ENCODE measurements at regions not wholly inside any gene's neighbourhood (a gene's known extent, or its start where the extent isn't known, plus 50 kb on each side); places are given as distances from the start of the nearest gene placed in this dataset.

GRCh38 chr2:146608490-146608889 lies 1236.3 kb upstream of the ACVR2A start:
- DNase-seq (ENCODE audit: low read depth in 2 of 2), result no peak

GRCh38 chr2:146604521-146604920 lies 1240.3 kb upstream of the ACVR2A start:
- no peaks in the 10 kb centered on the region for H3K27me3 ChIP-seq (ENCODE audit: control insufficient read depth, insufficient read depth, low read length)
- TF ChIP-seq, protein P1, sequence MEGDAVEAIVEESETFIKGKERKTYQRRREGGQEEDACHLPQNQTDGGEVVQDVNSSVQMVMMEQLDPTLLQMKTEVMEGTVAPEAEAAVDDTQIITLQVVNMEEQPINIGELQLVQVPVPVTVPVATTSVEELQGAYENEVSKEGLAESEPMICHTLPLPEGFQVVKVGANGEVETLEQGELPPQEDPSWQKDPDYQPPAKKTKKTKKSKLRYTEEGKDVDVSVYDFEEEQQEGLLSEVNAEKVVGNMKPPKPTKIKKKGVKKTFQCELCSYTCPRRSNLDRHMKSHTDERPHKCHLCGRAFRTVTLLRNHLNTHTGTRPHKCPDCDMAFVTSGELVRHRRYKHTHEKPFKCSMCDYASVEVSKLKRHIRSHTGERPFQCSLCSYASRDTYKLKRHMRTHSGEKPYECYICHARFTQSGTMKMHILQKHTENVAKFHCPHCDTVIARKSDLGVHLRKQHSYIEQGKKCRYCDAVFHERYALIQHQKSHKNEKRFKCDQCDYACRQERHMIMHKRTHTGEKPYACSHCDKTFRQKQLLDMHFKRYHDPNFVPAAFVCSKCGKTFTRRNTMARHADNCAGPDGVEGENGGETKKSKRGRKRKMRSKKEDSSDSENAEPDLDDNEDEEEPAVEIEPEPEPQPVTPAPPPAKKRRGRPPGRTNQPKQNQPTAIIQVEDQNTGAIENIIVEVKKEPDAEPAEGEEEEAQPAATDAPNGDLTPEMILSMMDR (conservative IDR thresholded peaks at IDR 0.05 in 1 of 2, IDR thresholded peaks at IDR 0.05 in 1 of 2; ENCODE audit: low read depth in 1 of 2, low read length in 2 of 2), result no peak
- TF ChIP-seq EZH2 (IDR thresholded peaks at IDR 0.05; ENCODE audit: low read length, missing control alignments), result no peak

More at GRCh38 chr2:146608490-146608889, 1236.3 kb upstream of the ACVR2A start:
- Histone ChIP-seq H2AFZ (ENCODE audit: low read length) (no peak overlapping the region), H3K4me3 (replicated peaks in 1 of 4; ENCODE audit: control extremely low read depth in 1 of 4, insufficient read depth in 1 of 4, low read depth in 3 of 4, low read length in 4 of 4) (no peak overlapping the region), H3K27me3 (ENCODE audit: control insufficient read depth, insufficient read depth, low read length) (no peaks in the 10 kb centered on the region), H3K36me3 (ENCODE audit: control insufficient read depth, insufficient read depth, low read length) (no peaks in the 10 kb centered on the region), H3K4me2 (ENCODE audit: extremely low read depth, insufficient read depth, low read length) (no peak overlapping the region), H4K20me1 (ENCODE audit: control insufficient read depth, extremely low read depth, insufficient read depth, low read length) (no peaks in the 10 kb centered on the region), H3K4me1 (ENCODE audit: control insufficient read depth, extremely low read depth, insufficient read depth, low read length) (no peaks in the 10 kb centered on the region), H3K9me3 (ENCODE audit: control insufficient read depth, insufficient read depth, low read depth, low read length) (no peaks in the 10 kb centered on the region), H3K79me2 (ENCODE audit: control insufficient read depth, insufficient read depth, low read length) (no peaks in the 10 kb centered on the region), H3K9ac (ENCODE audit: insufficient read depth, low read length) (no peak overlapping the region), H3K27ac (ENCODE audit: insufficient read depth, low read length) (no peak overlapping the region)
- TF ChIP-seq, protein P1 (conservative IDR thresholded peaks at IDR 0.05 in 1 of 2, IDR thresholded peaks at IDR 0.05 in 1 of 2; ENCODE audit: low read depth in 1 of 2, low read length in 2 of 2), result no peak
- no peak for TF ChIP-seq EZH2 (IDR thresholded peaks at IDR 0.05; ENCODE audit: low read length, missing control alignments)

GRCh38 chr2:146602856-146603255 lies 1242.0 kb upstream of the ACVR2A start:
- no peaks in the 10 kb centered on the region for H3K27me3 ChIP-seq (ENCODE audit: control insufficient read depth, insufficient read depth, low read length)
- peak; percentile 9 to 63 for DNase-seq (ENCODE audit: low read depth in 2 of 2)
- peak overlapping the region; percentile 55 for H3K4me2 ChIP-seq (ENCODE audit: extremely low read depth, insufficient read depth, low read length)
- H2AFZ ChIP-seq (ENCODE audit: low read length), result peak overlapping the region; percentile 50
- no peak for TF ChIP-seq EZH2 (IDR thresholded peaks at IDR 0.05; ENCODE audit: low read length, missing control alignments)
- TF ChIP-seq, protein P1 (conservative IDR thresholded peaks at IDR 0.05 in 1 of 2, IDR thresholded peaks at IDR 0.05 in 1 of 2; ENCODE audit: low read depth in 1 of 2, low read length in 2 of 2), result no peak
- H4K20me1 ChIP-seq (ENCODE audit: control insufficient read depth, extremely low read depth, insufficient read depth, low read length), result no peaks in the 10 kb centered on the region
- H3K27ac ChIP-seq (ENCODE audit: insufficient read depth, low read length), result peak overlapping the region; percentile 10
- H3K9ac ChIP-seq (ENCODE audit: insufficient read depth, low read length), result no peak overlapping the region
- H3K79me2 ChIP-seq (ENCODE audit: control insufficient read depth, insufficient read depth, low read length), result no peaks in the 10 kb centered on the region
- no peak overlapping the region for H3K4me3 ChIP-seq (replicated peaks in 1 of 4; ENCODE audit: control extremely low read depth in 1 of 4, insufficient read depth in 1 of 4, low read depth in 3 of 4, low read length in 4 of 4)
- H3K36me3 ChIP-seq (ENCODE audit: control insufficient read depth, insufficient read depth, low read length), result no peaks in the 10 kb centered on the region
- H3K4me1 ChIP-seq (ENCODE audit: control insufficient read depth, extremely low read depth, insufficient read depth, low read length), result peaks cover 3% of the 10 kb centered on the region
- H3K9me3 ChIP-seq (ENCODE audit: control insufficient read depth, insufficient read depth, low read depth, low read length), result no peaks in the 10 kb centered on the region

More at GRCh38 chr2:146604521-146604920, 1240.3 kb upstream of the ACVR2A start:
- no peak overlapping the region for H3K9ac ChIP-seq (ENCODE audit: insufficient read depth, low read length)
- H3K27ac ChIP-seq (ENCODE audit: insufficient read depth, low read length), result no peak overlapping the region
- no peaks in the 10 kb centered on the region for H3K9me3 ChIP-seq (ENCODE audit: control insufficient read depth, insufficient read depth, low read depth, low read length)
- H3K4me1 ChIP-seq (ENCODE audit: control insufficient read depth, extremely low read depth, insufficient read depth, low read length), result peaks cover 3% of the 10 kb centered on the region
- no peak overlapping the region for H3K4me3 ChIP-seq (replicated peaks in 1 of 4; ENCODE audit: control extremely low read depth in 1 of 4, insufficient read depth in 1 of 4, low read depth in 3 of 4, low read length in 4 of 4)
- no peak overlapping the region for H2AFZ ChIP-seq (ENCODE audit: low read length)
- H4K20me1 ChIP-seq (ENCODE audit: control insufficient read depth, extremely low read depth, insufficient read depth, low read length), result no peaks in the 10 kb centered on the region
- H3K36me3 ChIP-seq (ENCODE audit: control insufficient read depth, insufficient read depth, low read length), result no peaks in the 10 kb centered on the region
- H3K79me2 ChIP-seq (ENCODE audit: control insufficient read depth, insufficient read depth, low read length), result no peaks in the 10 kb centered on the region
- no peak for DNase-seq (ENCODE audit: low read depth in 2 of 2)
- no peak overlapping the region for H3K4me2 ChIP-seq (ENCODE audit: extremely low read depth, insufficient read depth, low read length)

Measured in fibroblast of lung (primary cell).